Right lobe of liver (tissue), 4 donors: ENCODE measurements at regions not wholly inside any gene's neighbourhood (a gene's known extent, or its start where the extent isn't known, plus 50 kb on each side); places are given as distances from the start of the nearest gene placed in this dataset.

Experiments used
- CTCF ChIP-seq, 4 donors: fragments of 200-600 bp in 3 of 4; fragments of 450-650 bp in 1 of 4; IDR thresholded peaks; one replicate each; pipeline versions ENCODE4 v1.5.1 to v1.8.0; 2016 to 2022; ENCODE audit warnings: antibody characterized with exemption in 4 of 4, mild to moderate bottlenecking in 2 of 4
- POLR2A ChIP-seq: fragments of 450-650 bp; IDR thresholded peaks from one replicate; pipeline ENCODE4 v1.6.1; 2017; ENCODE audit warnings: antibody characterized with exemption, mild to moderate bottlenecking
- donor health status: DM: no; HTN: no; CAD: no.
- donor health status: DM: no; HTN: no; CAD: no.
- donor health status: DM: no; HTN: yes; CAD: no.

GRCh38 chr4:180794333-180794732 is 1448.9 kb upstream of the TENM3 start:
- TF ChIP-seq POLR2A: no peak
- no peak for TF ChIP-seq CTCF (IDR thresholded peaks at IDR 0.05)
